ENCODE measurements at regions not wholly inside any gene's neighbourhood (a gene's known extent, or its start where the extent isn't known, plus 50 kb on each side); places are given as distances from the start of the nearest gene placed in this dataset.

GRCh38 chr6:93568169-93568568 lies 148.8 kb upstream of the EPHA7 start:
- H3K4me1 ChIP-seq (ENCODE audit: control insufficient read depth, extremely low read depth, insufficient read depth, low read length): no peaks in the 10 kb centered on the region
- TF ChIP-seq CTCF (optimal IDR thresholded peaks at IDR 0.05 in 1 of 3, IDR thresholded peaks at IDR 0.05 in 1 of 3, conservative IDR thresholded peaks at IDR 0.05 in 1 of 3; ENCODE audit: extremely low read depth in 1 of 3, insufficient read depth in 2 of 3, low read length in 3 of 3): no peak
- no peak for TF ChIP-seq EZH2 (IDR thresholded peaks at IDR 0.05; ENCODE audit: low read length)
- no peak for FAIRE-seq
- no peak overlapping the region for H3K4me3 ChIP-seq (ENCODE audit: control insufficient read depth in 2 of 3, extremely low read depth in 1 of 3, insufficient read depth in 2 of 3, low read depth in 1 of 3, low read length in 3 of 3)
- H3K27me3 ChIP-seq (ENCODE audit: control insufficient read depth, extremely low read depth, insufficient read depth, low read length): no peaks in the 10 kb centered on the region
- no peaks in the 10 kb centered on the region for H3K9me3 ChIP-seq (ENCODE audit: control insufficient read depth, low read depth, low read length)
- H3K4me2 ChIP-seq (ENCODE audit: control insufficient read depth, extremely low read depth, insufficient read depth, low read depth, low read length): no peak overlapping the region
- H3K36me3 ChIP-seq (ENCODE audit: control insufficient read depth in 2 of 2, extremely low read depth in 1 of 2, insufficient read depth in 2 of 2, low read length in 2 of 2): no peaks in the 10 kb centered on the region
- no peak overlapping the region for H2AFZ ChIP-seq (ENCODE audit: control insufficient read depth, low read length)
- H3K27ac ChIP-seq (ENCODE audit: control insufficient read depth, insufficient read depth, low read length): no peak overlapping the region
- no peaks in the 10 kb centered on the region for H3K9me1 ChIP-seq (ENCODE audit: control insufficient read depth, extremely low read depth, insufficient read depth, low read length)
- H3K9ac ChIP-seq (ENCODE audit: control insufficient read depth, extremely low read depth, insufficient read depth, low read length): no peak overlapping the region
- H3K79me2 ChIP-seq (ENCODE audit: control insufficient read depth, insufficient read depth, low read length): no peaks in the 10 kb centered on the region
- dilution Hi-C loops (cut with MboI; ENCODE audit: extremely low pct_ligation_motif_present, low sequenced_read_pairs): no loop called here
- DNase-seq (ENCODE audit: low read depth, low spot score): no peak
- no peaks in the 10 kb centered on the region for H4K20me1 ChIP-seq (ENCODE audit: control insufficient read depth, extremely low read depth, insufficient read depth, low read length)

DNA sequence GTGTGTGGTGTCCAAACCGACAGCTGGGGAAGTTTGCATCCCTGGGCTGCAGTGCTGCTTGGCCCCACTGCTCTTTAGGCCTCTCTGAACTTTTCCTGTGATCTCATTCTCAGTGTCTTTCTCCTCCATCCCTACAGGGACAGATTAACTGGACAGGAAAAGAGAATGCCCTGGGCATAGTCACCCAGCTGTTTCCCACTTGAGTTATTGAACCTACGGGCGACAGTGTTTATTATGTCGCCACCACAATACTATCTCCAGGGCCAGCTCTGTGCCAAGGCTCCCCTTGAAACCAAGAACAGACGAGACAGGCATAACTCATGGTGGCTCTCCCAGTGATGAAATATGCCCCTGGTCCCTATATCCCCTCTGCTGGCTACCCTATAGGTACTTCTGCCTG lies 147.8 kb upstream of the EPHA7 start:
- no peak for DNase-seq (ENCODE audit: low read depth, low spot score)
- dilution Hi-C loops (cut with MboI; ENCODE audit: extremely low pct_ligation_motif_present, low sequenced_read_pairs): no loop called here
- no peaks in the 10 kb centered on the region for H3K9me1 ChIP-seq (ENCODE audit: control insufficient read depth, extremely low read depth, insufficient read depth, low read length)
- H3K4me2 ChIP-seq (ENCODE audit: control insufficient read depth, extremely low read depth, insufficient read depth, low read depth, low read length): no peak overlapping the region
- no peak overlapping the region for H3K27ac ChIP-seq (ENCODE audit: control insufficient read depth, insufficient read depth, low read length)
- FAIRE-seq: no peak
- no peak overlapping the region for H3K4me3 ChIP-seq (ENCODE audit: control insufficient read depth in 2 of 3, extremely low read depth in 1 of 3, insufficient read depth in 2 of 3, low read depth in 1 of 3, low read length in 3 of 3)
- no peak for TF ChIP-seq EZH2 (IDR thresholded peaks at IDR 0.05; ENCODE audit: low read length)
- no peak for TF ChIP-seq CTCF (optimal IDR thresholded peaks at IDR 0.05 in 1 of 3, IDR thresholded peaks at IDR 0.05 in 1 of 3, conservative IDR thresholded peaks at IDR 0.05 in 1 of 3; ENCODE audit: extremely low read depth in 1 of 3, insufficient read depth in 2 of 3, low read length in 3 of 3)
- H3K27me3 ChIP-seq (ENCODE audit: control insufficient read depth, extremely low read depth, insufficient read depth, low read length): no peaks in the 10 kb centered on the region
- no peaks in the 10 kb centered on the region for H3K36me3 ChIP-seq (ENCODE audit: control insufficient read depth in 2 of 2, extremely low read depth in 1 of 2, insufficient read depth in 2 of 2, low read length in 2 of 2)
- no peak overlapping the region for H2AFZ ChIP-seq (ENCODE audit: control insufficient read depth, low read length)
- H3K79me2 ChIP-seq (ENCODE audit: control insufficient read depth, insufficient read depth, low read length): no peaks in the 10 kb centered on the region
- H3K9me3 ChIP-seq (ENCODE audit: control insufficient read depth, low read depth, low read length): no peaks in the 10 kb centered on the region
- H3K9ac ChIP-seq (ENCODE audit: control insufficient read depth, extremely low read depth, insufficient read depth, low read length): no peak overlapping the region
- H4K20me1 ChIP-seq (ENCODE audit: control insufficient read depth, extremely low read depth, insufficient read depth, low read length): no peaks in the 10 kb centered on the region
- H3K4me1 ChIP-seq (ENCODE audit: control insufficient read depth, extremely low read depth, insufficient read depth, low read length): no peaks in the 10 kb centered on the region
